ENCODE measurements at regions not wholly inside any gene's neighbourhood (a gene's known extent, or its start where the extent isn't known, plus 50 kb on each side); places are given as distances from the start of the nearest gene placed in this dataset.
"Not testable (repeated sequence)": the region's sequence is repeated elsewhere in the genome, so short reads cannot be mapped to it uniquely, and the experiment has no call there.

- peak in 1 of 14 experiments; percentile 1 for DNase-seq
- no peaks in the 10 kb centered on the region for H3K27me3 Mint-ChIP-seq
- intact Hi-C loops (cut with DNase I, micrococcal nuclease) = no loop called here
- TF ChIP-seq, protein P1, sequence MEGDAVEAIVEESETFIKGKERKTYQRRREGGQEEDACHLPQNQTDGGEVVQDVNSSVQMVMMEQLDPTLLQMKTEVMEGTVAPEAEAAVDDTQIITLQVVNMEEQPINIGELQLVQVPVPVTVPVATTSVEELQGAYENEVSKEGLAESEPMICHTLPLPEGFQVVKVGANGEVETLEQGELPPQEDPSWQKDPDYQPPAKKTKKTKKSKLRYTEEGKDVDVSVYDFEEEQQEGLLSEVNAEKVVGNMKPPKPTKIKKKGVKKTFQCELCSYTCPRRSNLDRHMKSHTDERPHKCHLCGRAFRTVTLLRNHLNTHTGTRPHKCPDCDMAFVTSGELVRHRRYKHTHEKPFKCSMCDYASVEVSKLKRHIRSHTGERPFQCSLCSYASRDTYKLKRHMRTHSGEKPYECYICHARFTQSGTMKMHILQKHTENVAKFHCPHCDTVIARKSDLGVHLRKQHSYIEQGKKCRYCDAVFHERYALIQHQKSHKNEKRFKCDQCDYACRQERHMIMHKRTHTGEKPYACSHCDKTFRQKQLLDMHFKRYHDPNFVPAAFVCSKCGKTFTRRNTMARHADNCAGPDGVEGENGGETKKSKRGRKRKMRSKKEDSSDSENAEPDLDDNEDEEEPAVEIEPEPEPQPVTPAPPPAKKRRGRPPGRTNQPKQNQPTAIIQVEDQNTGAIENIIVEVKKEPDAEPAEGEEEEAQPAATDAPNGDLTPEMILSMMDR (IDR thresholded peaks at IDR 0.05) = no peak
- ChIA-PET CTCF (no interaction called here), POLR2A (no interaction called here)
- H3K9me3 ChIP-seq (ENCODE audit: control insufficient read depth in 1 of 2, insufficient read depth in 1 of 2, low read length in 2 of 2) = no peaks in the 10 kb centered on the region
- H3K4me3 Mint-ChIP-seq = no peak overlapping the region
- no peaks in the 10 kb centered on the region for H3K4me1 Mint-ChIP-seq (ENCODE audit: low read depth)
- no peak overlapping the region for H3K27ac ChIP-seq (ENCODE audit: low read depth in 1 of 2, low read length in 2 of 2)
- H3K27ac Mint-ChIP-seq = no peak overlapping the region
- H3K4me1 ChIP-seq (ENCODE audit: insufficient read depth, low read length) = no peaks in the 10 kb centered on the region
- H3K36me3 Mint-ChIP-seq (ENCODE audit: low read depth) = no peaks in the 10 kb centered on the region
- H3K4me3 ChIP-seq (ENCODE audit: low read length) = no peak overlapping the region
- H3K36me3 ChIP-seq (ENCODE audit: insufficient read depth, low read length) = no peaks in the 10 kb centered on the region
- no peak for ATAC-seq (ENCODE audit: poor library complexity)
- no peaks in the 10 kb centered on the region for H3K27me3 ChIP-seq (ENCODE audit: control insufficient read depth in 1 of 2, insufficient read depth in 2 of 2, low read length in 2 of 2)
- no peaks in the 10 kb centered on the region for H3K9me3 Mint-ChIP-seq
Observed at GRCh38 chr10:90289037-90289436, 568.8 kb downstream of the HTR7 start.

- DNase-seq (no peak), ATAC-seq (ENCODE audit: poor library complexity) (no peak)
- Mint-ChIP-seq H3K4me3 (no peak overlapping the region), H3K9me3 (no peaks in the 10 kb centered on the region), H3K27me3 (no peaks in the 10 kb centered on the region), H3K27ac (no peak overlapping the region), H3K36me3 (ENCODE audit: low read depth) (no peaks in the 10 kb centered on the region), H3K4me1 (ENCODE audit: low read depth) (no peaks in the 10 kb centered on the region)
- no peaks in the 10 kb centered on the region for H3K36me3 ChIP-seq (ENCODE audit: insufficient read depth, low read length)
- ChIA-PET CTCF (no interaction called here), POLR2A (no interaction called here)
- H3K27ac ChIP-seq (ENCODE audit: low read depth in 1 of 2, low read length in 2 of 2) = no peak overlapping the region
- TF ChIP-seq, protein P1 (IDR thresholded peaks at IDR 0.05) = no peak
- no peaks in the 10 kb centered on the region for H3K9me3 ChIP-seq (ENCODE audit: control insufficient read depth in 1 of 2, insufficient read depth in 1 of 2, low read length in 2 of 2)
- H3K4me3 ChIP-seq (ENCODE audit: low read length) = no peak overlapping the region
- intact Hi-C loops (cut with DNase I, micrococcal nuclease) = no loop called here
- no peaks in the 10 kb centered on the region for H3K27me3 ChIP-seq (ENCODE audit: control insufficient read depth in 1 of 2, insufficient read depth in 2 of 2, low read length in 2 of 2)
- no peaks in the 10 kb centered on the region for H3K4me1 ChIP-seq (ENCODE audit: insufficient read depth, low read length)
Observed at GRCh38 chr10:90293616-90294015, 564.2 kb downstream of the HTR7 start.

DNA sequence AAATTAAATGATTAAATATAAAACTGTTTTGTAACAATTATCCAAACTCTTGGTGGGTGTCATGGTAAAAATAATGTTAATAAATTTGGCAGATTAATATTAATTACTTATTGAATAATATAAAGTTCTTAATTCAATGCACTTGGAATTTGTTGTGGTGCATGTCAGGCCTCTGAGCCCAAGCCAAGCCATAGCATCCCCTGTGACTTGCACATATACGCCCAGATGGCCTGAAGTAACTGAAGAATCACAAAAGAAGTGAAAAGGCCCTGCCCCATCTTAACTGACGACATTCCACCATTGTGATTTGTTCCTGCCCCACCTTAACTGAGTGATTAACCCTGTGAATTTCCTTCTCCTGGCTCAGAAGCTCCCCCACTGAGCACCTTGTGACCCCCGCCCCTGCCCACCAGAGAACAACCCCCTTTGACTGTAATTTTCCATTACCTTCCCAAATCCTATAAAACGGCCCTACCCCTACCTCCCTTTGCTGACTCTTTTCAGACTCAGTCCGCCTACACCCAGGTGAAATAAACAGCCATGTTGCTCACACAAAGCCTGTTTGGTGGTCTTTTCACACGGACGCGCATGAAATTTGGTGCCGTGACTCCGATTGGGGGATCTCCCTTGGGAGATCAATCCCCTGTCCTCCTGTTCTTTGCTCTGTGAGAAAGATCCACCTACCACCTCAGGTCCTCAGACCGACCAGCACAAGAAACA is 562.9 kb downstream of the HTR7 start:
- H3K27me3 Mint-ChIP-seq; H3K4me3 Mint-ChIP-seq; CTCF ChIA-PET; H3K4me1 ChIP-seq (ENCODE audit: insufficient read depth, low read length); DNase-seq; intact Hi-C loops (cut with DNase I, micrococcal nuclease); H3K4me3 ChIP-seq (ENCODE audit: low read length); POLR2A ChIA-PET; H3K27ac ChIP-seq (ENCODE audit: low read depth in 1 of 2, low read length in 2 of 2); H3K36me3 ChIP-seq (ENCODE audit: insufficient read depth, low read length); H3K9me3 Mint-ChIP-seq; H3K4me1 Mint-ChIP-seq (ENCODE audit: low read depth); H3K27ac Mint-ChIP-seq; H3K27me3 ChIP-seq (ENCODE audit: control insufficient read depth in 1 of 2, insufficient read depth in 2 of 2, low read length in 2 of 2); H3K36me3 Mint-ChIP-seq (ENCODE audit: low read depth); ATAC-seq (ENCODE audit: poor library complexity); H3K9me3 ChIP-seq (ENCODE audit: control insufficient read depth in 1 of 2, insufficient read depth in 1 of 2, low read length in 2 of 2): not testable (repeated sequence)

GRCh38 chr10:90302031-90302430 is 555.8 kb downstream of the HTR7 start:
- H3K9me3 ChIP-seq (ENCODE audit: control insufficient read depth in 1 of 2, insufficient read depth in 1 of 2, low read length in 2 of 2); POLR2A ChIA-PET; H3K27ac ChIP-seq (ENCODE audit: low read depth in 1 of 2, low read length in 2 of 2); H3K4me1 Mint-ChIP-seq (ENCODE audit: low read depth); H3K4me3 Mint-ChIP-seq; H3K27me3 ChIP-seq (ENCODE audit: control insufficient read depth in 1 of 2, insufficient read depth in 2 of 2, low read length in 2 of 2); H3K9me3 Mint-ChIP-seq; intact Hi-C loops (cut with DNase I, micrococcal nuclease); H3K36me3 Mint-ChIP-seq (ENCODE audit: low read depth); H3K4me1 ChIP-seq (ENCODE audit: insufficient read depth, low read length); CTCF ChIA-PET; H3K27ac Mint-ChIP-seq; H3K27me3 Mint-ChIP-seq; ATAC-seq (ENCODE audit: poor library complexity); H3K4me3 ChIP-seq (ENCODE audit: low read length); DNase-seq; H3K36me3 ChIP-seq (ENCODE audit: insufficient read depth, low read length): not testable (repeated sequence)

Measured in CD4-positive, alpha-beta T cell (primary cell).